WTC11 (cell line): ENCODE measurements at regions not wholly inside any gene's neighbourhood (a gene's known extent, or its start where the extent isn't known, plus 50 kb on each side); places are given as distances from the start of the nearest gene placed in this dataset.

Experiments used
- ATAC-seq: fragments of 200-7000 bp; cut with Tn5 transposase; 2 replicates; pipeline ENCODE4 v1.10.0; 2021; ENCODE audit warnings: mild to moderate bottlenecking, moderate library complexity
- CTCF ChIA-PET: fragments of 300-600 bp; sonication (Branson Sonifier 250); formaldehyde crosslinking; loops from one replicate; lab custom pipeline; 2021; ENCODE audit warnings: antibody characterized with exemption; lab: Charles Lee
- POLR2A ChIA-PET: fragments of 350-600 bp; sonication (Branson Sonifier 250); formaldehyde crosslinking; loops from one replicate; lab custom pipeline; 2021; ENCODE audit warnings: antibody characterized with exemption; lab: Charles Lee
- DNase-seq: peaks from one replicate; pipeline ENCODE4 v3.0.0; 2021; ENCODE audit warnings: low spot score
- H3K27ac Mint-ChIP-seq: 2 replicates; pipeline ENCODE4 v1.8.0; 2021; ENCODE audit warnings: mixed read lengths
- H3K27me3 Mint-ChIP-seq: 2 replicates; pipeline ENCODE4 v1.8.0; 2021; ENCODE audit warnings: low read depth, mild to moderate bottlenecking, moderate library complexity, mixed read lengths
- H3K36me3 Mint-ChIP-seq: 2 replicates; pipeline ENCODE4 v1.8.0; 2021; ENCODE audit warnings: mixed read lengths
- H3K4me1 Mint-ChIP-seq: 2 replicates; pipeline ENCODE4 v1.8.0; 2022; ENCODE audit warnings: mixed read lengths
- H3K4me3 Mint-ChIP-seq: 2 replicates; pipeline ENCODE4 v1.8.0; 2021; ENCODE audit warnings: mild to moderate bottlenecking, moderate library complexity, mixed read lengths
- H3K9me3 Mint-ChIP-seq: 2 replicates; pipeline ENCODE4 v1.8.0; 2021; ENCODE audit warnings: mixed read lengths
- CBFB ChIP-seq: sonication (generic); formaldehyde crosslinking; IDR thresholded peaks from 2 replicates; pipeline ENCODE4 v1.8.1; 2022; ENCODE audit warnings: mild to moderate bottlenecking, low read depth, missing genetic modification reagents
- FOXP1 ChIP-seq: sonication (generic); formaldehyde crosslinking; IDR thresholded peaks from 2 replicates; pipeline ENCODE4 v1.8.0; 2022; ENCODE audit warnings: missing genetic modification reagents, mild to moderate bottlenecking, moderate library complexity, borderline replicate concordance
- NR2C2 ChIP-seq: sonication (generic); formaldehyde crosslinking; IDR thresholded peaks from 2 replicates; pipeline ENCODE4 v1.8.0; 2022; ENCODE audit warnings: mild to moderate bottlenecking, missing genetic modification reagents
- RELA ChIP-seq: sonication (generic); formaldehyde crosslinking; IDR thresholded peaks from 2 replicates; pipeline ENCODE4 v1.8.1; 2022; ENCODE audit warnings: missing genetic modification reagents, mild to moderate bottlenecking, borderline replicate concordance
- SMAD3 ChIP-seq: sonication (generic); formaldehyde crosslinking; IDR thresholded peaks from 2 replicates; pipeline ENCODE4 v1.8.0; 2022; ENCODE audit warnings: missing genetic modification reagents, mild to moderate bottlenecking, borderline replicate concordance
- TEAD1 ChIP-seq: sonication (generic); formaldehyde crosslinking; IDR thresholded peaks from 2 replicates; pipeline ENCODE4 v1.8.0; 2022; ENCODE audit warnings: mild to moderate bottlenecking, missing genetic modification reagents
- TEAD4 ChIP-seq: sonication (generic); formaldehyde crosslinking; IDR thresholded peaks from 2 replicates; pipeline ENCODE4 v1.8.0; 2022; ENCODE audit warnings: mild to moderate bottlenecking, missing genetic modification reagents
- ZNF138 ChIP-seq: sonication (generic); formaldehyde crosslinking; conservative IDR thresholded peaks from 2 replicates; pipeline ENCODE4 v1.8.1; 2022; ENCODE audit warnings: mild to moderate bottlenecking, moderate library complexity, missing genetic modification reagents
- ZNF219 ChIP-seq: sonication (generic); formaldehyde crosslinking; IDR thresholded peaks from 2 replicates; pipeline ENCODE4 v1.8.0; 2023; ENCODE audit warnings: missing genetic modification reagents, mild to moderate bottlenecking, borderline replicate concordance
- ZNF263 ChIP-seq: sonication (generic); formaldehyde crosslinking; IDR thresholded peaks from 2 replicates; pipeline ENCODE4 v1.8.1; 2022; ENCODE audit warnings: low read depth, mild to moderate bottlenecking, moderate library complexity, missing genetic modification reagents
- TF ChIP-seq, protein P1 (sequence below): sonication (generic); formaldehyde crosslinking; IDR thresholded peaks from 2 replicates; pipeline ENCODE4 v1.8.1; 2023; ENCODE audit warnings: mild to moderate bottlenecking, missing genetic modification reagents, moderate library complexity
- TF ChIP-seq, protein P2 (sequence below): sonication (generic); formaldehyde crosslinking; conservative IDR thresholded peaks from 2 replicates; pipeline ENCODE4 v1.8.1; 2023; ENCODE audit warnings: mild to moderate bottlenecking, low read depth, missing genetic modification reagents, moderate library complexity
- TF ChIP-seq, protein P3 (sequence below): sonication (generic); formaldehyde crosslinking; IDR thresholded peaks from 2 replicates; pipeline ENCODE4 v1.8.0; 2023; ENCODE audit warnings: mild to moderate bottlenecking, missing genetic modification reagents
- TF ChIP-seq, protein P4 (sequence below): sonication (generic); formaldehyde crosslinking; IDR thresholded peaks from 2 replicates; pipeline ENCODE4 v1.8.1; 2023; ENCODE audit warnings: mild to moderate bottlenecking, missing genetic modification reagents
- TF ChIP-seq, protein P5 (sequence below): fragments of 250-450 bp; sonication (Bioruptor Pico); IDR thresholded peaks from 2 replicates; pipeline ENCODE4 v2.1.2; 2022; ENCODE audit warnings: mild to moderate bottlenecking, moderate library complexity
- TF ChIP-seq, protein P6 (sequence below): sonication (generic); formaldehyde crosslinking; IDR thresholded peaks from 2 replicates; pipeline ENCODE4 v1.8.1; 2022; ENCODE audit warnings: mild to moderate bottlenecking, missing genetic modification reagents, moderate library complexity, borderline replicate concordance
- TF ChIP-seq, protein P7 (sequence below): sonication (generic); formaldehyde crosslinking; IDR thresholded peaks from 2 replicates; pipeline ENCODE4 v1.8.1; 2022; ENCODE audit warnings: low read depth, missing genetic modification reagents, borderline replicate concordance
- TF ChIP-seq, protein P8 (sequence below): fragments of 250-450 bp; sonication (Bioruptor Pico); IDR thresholded peaks from 2 replicates; pipeline ENCODE4 v1.9.0; 2021; ENCODE audit warnings: mild to moderate bottlenecking

DNA sequence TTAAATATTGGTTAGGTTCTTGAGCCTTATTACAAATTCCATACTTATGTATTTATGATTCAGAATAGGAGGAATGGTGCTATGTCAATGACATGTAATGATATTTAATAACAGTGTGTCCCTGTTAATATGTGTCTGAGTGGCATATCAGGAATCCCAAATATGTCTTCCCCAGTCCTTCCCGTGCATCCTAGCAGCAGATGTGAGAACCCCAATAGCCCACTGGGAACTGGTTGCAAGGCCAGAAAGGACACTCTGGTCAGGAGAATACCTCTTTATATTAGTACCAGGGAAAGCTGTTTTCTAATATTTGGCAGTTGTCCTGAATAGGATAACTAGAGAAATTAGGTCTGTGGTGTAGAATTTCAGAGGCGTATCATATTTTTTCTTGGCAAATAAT, 159.1 kb upstream of the PDE7B start:
- POLR2A ChIA-PET, result no interaction called here
- 0 out of 2 replicates have a peak, but pooled peaks cover 4% of the 10 kb centered on the region for H3K4me1 Mint-ChIP-seq
- H3K4me3 Mint-ChIP-seq, result no peak overlapping the region
- H3K9me3 Mint-ChIP-seq, result no peaks in the 10 kb centered on the region
- no peak for ATAC-seq
- CTCF ChIA-PET, result no interaction called here
- TF ChIP-seq, protein P1, sequence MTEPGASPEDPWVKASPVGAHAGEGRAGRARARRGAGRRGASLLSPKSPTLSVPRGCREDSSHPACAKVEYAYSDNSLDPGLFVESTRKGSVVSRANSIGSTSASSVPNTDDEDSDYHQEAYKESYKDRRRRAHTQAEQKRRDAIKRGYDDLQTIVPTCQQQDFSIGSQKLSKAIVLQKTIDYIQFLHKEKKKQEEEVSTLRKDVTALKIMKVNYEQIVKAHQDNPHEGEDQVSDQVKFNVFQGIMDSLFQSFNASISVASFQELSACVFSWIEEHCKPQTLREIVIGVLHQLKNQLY (CRISPR knock-in tag), result no peak
- no peak for TF ChIP-seq ZNF219 (CRISPR knock-in tag)
- TF ChIP-seq ZNF263 (CRISPR knock-in tag), result no peak
- no peak for TF ChIP-seq TEAD1 (CRISPR knock-in tag)
- TF ChIP-seq, protein P2, sequence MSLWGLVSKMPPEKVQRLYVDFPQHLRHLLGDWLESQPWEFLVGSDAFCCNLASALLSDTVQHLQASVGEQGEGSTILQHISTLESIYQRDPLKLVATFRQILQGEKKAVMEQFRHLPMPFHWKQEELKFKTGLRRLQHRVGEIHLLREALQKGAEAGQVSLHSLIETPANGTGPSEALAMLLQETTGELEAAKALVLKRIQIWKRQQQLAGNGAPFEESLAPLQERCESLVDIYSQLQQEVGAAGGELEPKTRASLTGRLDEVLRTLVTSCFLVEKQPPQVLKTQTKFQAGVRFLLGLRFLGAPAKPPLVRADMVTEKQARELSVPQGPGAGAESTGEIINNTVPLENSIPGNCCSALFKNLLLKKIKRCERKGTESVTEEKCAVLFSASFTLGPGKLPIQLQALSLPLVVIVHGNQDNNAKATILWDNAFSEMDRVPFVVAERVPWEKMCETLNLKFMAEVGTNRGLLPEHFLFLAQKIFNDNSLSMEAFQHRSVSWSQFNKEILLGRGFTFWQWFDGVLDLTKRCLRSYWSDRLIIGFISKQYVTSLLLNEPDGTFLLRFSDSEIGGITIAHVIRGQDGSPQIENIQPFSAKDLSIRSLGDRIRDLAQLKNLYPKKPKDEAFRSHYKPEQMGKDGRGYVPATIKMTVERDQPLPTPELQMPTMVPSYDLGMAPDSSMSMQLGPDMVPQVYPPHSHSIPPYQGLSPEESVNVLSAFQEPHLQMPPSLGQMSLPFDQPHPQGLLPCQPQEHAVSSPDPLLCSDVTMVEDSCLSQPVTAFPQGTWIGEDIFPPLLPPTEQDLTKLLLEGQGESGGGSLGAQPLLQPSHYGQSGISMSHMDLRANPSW (CRISPR knock-in tag), result no peak
- TF ChIP-seq, protein P3, sequence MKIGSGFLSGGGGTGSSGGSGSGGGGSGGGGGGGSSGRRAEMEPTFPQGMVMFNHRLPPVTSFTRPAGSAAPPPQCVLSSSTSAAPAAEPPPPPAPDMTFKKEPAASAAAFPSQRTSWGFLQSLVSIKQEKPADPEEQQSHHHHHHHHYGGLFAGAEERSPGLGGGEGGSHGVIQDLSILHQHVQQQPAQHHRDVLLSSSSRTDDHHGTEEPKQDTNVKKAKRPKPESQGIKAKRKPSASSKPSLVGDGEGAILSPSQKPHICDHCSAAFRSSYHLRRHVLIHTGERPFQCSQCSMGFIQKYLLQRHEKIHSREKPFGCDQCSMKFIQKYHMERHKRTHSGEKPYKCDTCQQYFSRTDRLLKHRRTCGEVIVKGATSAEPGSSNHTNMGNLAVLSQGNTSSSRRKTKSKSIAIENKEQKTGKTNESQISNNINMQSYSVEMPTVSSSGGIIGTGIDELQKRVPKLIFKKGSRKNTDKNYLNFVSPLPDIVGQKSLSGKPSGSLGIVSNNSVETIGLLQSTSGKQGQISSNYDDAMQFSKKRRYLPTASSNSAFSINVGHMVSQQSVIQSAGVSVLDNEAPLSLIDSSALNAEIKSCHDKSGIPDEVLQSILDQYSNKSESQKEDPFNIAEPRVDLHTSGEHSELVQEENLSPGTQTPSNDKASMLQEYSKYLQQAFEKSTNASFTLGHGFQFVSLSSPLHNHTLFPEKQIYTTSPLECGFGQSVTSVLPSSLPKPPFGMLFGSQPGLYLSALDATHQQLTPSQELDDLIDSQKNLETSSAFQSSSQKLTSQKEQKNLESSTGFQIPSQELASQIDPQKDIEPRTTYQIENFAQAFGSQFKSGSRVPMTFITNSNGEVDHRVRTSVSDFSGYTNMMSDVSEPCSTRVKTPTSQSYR (CRISPR knock-in tag), result no peak
- no peak for TF ChIP-seq RELA (CRISPR knock-in tag)
- no peak for TF ChIP-seq FOXP1 (CRISPR knock-in tag)
- TF ChIP-seq, all 79 proteins: peak for 0
- DNase-seq, result no peak
- no peak overlapping the region for H3K27ac Mint-ChIP-seq
- no peaks in the 10 kb centered on the region for H3K36me3 Mint-ChIP-seq
- no peaks in the 10 kb centered on the region for H3K27me3 Mint-ChIP-seq

DNA sequence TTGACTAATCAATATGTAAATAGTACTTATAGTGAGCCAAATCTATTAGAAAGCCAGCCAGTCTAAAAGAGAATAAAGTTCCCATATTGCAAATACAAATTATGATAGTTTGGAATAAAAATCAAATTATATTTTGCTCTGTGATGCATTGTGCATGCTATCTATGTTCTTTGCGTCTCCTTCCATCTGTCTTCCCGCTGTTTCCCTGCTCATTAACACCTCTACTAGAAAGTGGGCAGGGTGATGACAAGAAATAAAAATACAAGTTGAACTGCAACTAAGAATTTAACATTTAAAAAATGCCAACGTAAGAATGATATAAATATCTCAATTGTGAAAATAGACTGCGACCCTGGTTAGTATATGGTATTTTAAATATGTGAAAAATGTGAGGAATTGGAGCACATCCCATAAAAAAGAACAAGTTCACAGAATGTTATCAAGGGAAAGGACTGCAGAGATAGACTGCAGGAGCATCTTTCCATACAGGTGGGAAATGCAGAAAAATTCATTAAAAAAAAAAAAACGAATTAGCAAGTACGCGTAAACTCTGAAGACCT, 157.6 kb upstream of the PDE7B start:
- Mint-ChIP-seq H3K4me3 (no peak overlapping the region), H3K4me1 (0 out of 2 replicates have a peak, but pooled peaks cover 4% of the 10 kb centered on the region), H3K27me3 (no peaks in the 10 kb centered on the region), H3K27ac (no peak overlapping the region), H3K9me3 (no peaks in the 10 kb centered on the region), H3K36me3 (no peaks in the 10 kb centered on the region)
- ATAC-seq, result no peak
- no peak for DNase-seq
- POLR2A ChIA-PET, result no interaction called here
- CTCF ChIA-PET, result no interaction called here
- TF ChIP-seq, protein P4, sequence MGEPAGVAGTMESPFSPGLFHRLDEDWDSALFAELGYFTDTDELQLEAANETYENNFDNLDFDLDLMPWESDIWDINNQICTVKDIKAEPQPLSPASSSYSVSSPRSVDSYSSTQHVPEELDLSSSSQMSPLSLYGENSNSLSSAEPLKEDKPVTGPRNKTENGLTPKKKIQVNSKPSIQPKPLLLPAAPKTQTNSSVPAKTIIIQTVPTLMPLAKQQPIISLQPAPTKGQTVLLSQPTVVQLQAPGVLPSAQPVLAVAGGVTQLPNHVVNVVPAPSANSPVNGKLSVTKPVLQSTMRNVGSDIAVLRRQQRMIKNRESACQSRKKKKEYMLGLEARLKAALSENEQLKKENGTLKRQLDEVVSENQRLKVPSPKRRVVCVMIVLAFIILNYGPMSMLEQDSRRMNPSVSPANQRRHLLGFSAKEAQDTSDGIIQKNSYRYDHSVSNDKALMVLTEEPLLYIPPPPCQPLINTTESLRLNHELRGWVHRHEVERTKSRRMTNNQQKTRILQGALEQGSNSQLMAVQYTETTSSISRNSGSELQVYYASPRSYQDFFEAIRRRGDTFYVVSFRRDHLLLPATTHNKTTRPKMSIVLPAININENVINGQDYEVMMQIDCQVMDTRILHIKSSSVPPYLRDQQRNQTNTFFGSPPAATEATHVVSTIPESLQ (CRISPR knock-in tag), result no peak
- TF ChIP-seq ZNF263 (CRISPR knock-in tag) (no peak), NR2C2 (CRISPR knock-in tag) (no peak), TEAD4 (no peak), ZNF138 (no peak), SMAD3 (CRISPR knock-in tag) (no peak), CBFB (CRISPR knock-in tag) (no peak)
- TF ChIP-seq, protein P5, sequence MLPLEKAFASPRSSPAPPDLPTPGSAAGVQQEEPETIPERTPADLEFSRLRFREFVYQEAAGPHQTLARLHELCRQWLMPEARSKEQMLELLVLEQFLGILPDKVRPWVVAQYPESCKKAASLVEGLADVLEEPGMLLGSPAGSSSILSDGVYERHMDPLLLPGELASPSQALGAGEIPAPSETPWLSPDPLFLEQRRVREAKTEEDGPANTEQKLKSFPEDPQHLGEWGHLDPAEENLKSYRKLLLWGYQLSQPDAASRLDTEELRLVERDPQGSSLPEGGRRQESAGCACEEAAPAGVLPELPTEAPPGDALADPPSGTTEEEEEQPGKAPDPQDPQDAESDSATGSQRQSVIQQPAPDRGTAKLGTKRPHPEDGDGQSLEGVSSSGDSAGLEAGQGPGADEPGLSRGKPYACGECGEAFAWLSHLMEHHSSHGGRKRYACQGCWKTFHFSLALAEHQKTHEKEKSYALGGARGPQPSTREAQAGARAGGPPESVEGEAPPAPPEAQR (CRISPR knock-in tag), result no peak
- TF ChIP-seq, protein P6, sequence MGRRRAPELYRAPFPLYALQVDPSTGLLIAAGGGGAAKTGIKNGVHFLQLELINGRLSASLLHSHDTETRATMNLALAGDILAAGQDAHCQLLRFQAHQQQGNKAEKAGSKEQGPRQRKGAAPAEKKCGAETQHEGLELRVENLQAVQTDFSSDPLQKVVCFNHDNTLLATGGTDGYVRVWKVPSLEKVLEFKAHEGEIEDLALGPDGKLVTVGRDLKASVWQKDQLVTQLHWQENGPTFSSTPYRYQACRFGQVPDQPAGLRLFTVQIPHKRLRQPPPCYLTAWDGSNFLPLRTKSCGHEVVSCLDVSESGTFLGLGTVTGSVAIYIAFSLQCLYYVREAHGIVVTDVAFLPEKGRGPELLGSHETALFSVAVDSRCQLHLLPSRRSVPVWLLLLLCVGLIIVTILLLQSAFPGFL, result no peak
- TF ChIP-seq, protein P7, sequence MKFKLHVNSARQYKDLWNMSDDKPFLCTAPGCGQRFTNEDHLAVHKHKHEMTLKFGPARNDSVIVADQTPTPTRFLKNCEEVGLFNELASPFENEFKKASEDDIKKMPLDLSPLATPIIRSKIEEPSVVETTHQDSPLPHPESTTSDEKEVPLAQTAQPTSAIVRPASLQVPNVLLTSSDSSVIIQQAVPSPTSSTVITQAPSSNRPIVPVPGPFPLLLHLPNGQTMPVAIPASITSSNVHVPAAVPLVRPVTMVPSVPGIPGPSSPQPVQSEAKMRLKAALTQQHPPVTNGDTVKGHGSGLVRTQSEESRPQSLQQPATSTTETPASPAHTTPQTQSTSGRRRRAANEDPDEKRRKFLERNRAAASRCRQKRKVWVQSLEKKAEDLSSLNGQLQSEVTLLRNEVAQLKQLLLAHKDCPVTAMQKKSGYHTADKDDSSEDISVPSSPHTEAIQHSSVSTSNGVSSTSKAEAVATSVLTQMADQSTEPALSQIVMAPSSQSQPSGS, result no peak
- TF ChIP-seq, protein P8, sequence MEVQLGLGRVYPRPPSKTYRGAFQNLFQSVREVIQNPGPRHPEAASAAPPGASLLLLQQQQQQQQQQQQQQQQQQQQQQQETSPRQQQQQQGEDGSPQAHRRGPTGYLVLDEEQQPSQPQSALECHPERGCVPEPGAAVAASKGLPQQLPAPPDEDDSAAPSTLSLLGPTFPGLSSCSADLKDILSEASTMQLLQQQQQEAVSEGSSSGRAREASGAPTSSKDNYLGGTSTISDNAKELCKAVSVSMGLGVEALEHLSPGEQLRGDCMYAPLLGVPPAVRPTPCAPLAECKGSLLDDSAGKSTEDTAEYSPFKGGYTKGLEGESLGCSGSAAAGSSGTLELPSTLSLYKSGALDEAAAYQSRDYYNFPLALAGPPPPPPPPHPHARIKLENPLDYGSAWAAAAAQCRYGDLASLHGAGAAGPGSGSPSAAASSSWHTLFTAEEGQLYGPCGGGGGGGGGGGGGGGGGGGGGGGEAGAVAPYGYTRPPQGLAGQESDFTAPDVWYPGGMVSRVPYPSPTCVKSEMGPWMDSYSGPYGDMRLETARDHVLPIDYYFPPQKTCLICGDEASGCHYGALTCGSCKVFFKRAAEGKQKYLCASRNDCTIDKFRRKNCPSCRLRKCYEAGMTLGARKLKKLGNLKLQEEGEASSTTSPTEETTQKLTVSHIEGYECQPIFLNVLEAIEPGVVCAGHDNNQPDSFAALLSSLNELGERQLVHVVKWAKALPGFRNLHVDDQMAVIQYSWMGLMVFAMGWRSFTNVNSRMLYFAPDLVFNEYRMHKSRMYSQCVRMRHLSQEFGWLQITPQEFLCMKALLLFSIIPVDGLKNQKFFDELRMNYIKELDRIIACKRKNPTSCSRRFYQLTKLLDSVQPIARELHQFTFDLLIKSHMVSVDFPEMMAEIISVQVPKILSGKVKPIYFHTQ (CRISPR knock-in tag), result no peak
